ENCODE measurements at regions not wholly inside any gene's neighbourhood (a gene's known extent, or its start where the extent isn't known, plus 50 kb on each side); places are given as distances from the start of the nearest gene placed in this dataset.

- TF ChIP-seq POLR2AphosphoS5 (IDR thresholded peaks at IDR 0.05; ENCODE audit: low read depth, low read length) (no peak), SIN3A (IDR thresholded peaks at IDR 0.05; ENCODE audit: borderline replicate concordance, insufficient read depth, low read depth, low read length) (no peak), TCF7L2 (IDR thresholded peaks at IDR 0.05; ENCODE audit: low read depth, low read length) (no peak)
- TF ChIP-seq, protein P1, sequence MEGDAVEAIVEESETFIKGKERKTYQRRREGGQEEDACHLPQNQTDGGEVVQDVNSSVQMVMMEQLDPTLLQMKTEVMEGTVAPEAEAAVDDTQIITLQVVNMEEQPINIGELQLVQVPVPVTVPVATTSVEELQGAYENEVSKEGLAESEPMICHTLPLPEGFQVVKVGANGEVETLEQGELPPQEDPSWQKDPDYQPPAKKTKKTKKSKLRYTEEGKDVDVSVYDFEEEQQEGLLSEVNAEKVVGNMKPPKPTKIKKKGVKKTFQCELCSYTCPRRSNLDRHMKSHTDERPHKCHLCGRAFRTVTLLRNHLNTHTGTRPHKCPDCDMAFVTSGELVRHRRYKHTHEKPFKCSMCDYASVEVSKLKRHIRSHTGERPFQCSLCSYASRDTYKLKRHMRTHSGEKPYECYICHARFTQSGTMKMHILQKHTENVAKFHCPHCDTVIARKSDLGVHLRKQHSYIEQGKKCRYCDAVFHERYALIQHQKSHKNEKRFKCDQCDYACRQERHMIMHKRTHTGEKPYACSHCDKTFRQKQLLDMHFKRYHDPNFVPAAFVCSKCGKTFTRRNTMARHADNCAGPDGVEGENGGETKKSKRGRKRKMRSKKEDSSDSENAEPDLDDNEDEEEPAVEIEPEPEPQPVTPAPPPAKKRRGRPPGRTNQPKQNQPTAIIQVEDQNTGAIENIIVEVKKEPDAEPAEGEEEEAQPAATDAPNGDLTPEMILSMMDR (IDR thresholded peaks at IDR 0.05) = no peak
- TF ChIP-seq, protein P2, sequence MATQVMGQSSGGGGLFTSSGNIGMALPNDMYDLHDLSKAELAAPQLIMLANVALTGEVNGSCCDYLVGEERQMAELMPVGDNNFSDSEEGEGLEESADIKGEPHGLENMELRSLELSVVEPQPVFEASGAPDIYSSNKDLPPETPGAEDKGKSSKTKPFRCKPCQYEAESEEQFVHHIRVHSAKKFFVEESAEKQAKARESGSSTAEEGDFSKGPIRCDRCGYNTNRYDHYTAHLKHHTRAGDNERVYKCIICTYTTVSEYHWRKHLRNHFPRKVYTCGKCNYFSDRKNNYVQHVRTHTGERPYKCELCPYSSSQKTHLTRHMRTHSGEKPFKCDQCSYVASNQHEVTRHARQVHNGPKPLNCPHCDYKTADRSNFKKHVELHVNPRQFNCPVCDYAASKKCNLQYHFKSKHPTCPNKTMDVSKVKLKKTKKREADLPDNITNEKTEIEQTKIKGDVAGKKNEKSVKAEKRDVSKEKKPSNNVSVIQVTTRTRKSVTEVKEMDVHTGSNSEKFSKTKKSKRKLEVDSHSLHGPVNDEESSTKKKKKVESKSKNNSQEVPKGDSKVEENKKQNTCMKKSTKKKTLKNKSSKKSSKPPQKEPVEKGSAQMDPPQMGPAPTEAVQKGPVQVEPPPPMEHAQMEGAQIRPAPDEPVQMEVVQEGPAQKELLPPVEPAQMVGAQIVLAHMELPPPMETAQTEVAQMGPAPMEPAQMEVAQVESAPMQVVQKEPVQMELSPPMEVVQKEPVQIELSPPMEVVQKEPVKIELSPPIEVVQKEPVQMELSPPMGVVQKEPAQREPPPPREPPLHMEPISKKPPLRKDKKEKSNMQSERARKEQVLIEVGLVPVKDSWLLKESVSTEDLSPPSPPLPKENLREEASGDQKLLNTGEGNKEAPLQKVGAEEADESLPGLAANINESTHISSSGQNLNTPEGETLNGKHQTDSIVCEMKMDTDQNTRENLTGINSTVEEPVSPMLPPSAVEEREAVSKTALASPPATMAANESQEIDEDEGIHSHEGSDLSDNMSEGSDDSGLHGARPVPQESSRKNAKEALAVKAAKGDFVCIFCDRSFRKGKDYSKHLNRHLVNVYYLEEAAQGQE (IDR thresholded peaks at IDR 0.05; ENCODE audit: insufficient read depth in 1 of 2, low read depth in 2 of 2, low read length in 1 of 2) = no peak
Measured at GRCh38 chr14:22177870-22178269, 411.2 kb downstream of the DAD1 start.
